Pancreas (tissue), 10 donors: ENCODE measurements at regions not wholly inside any gene's neighbourhood (a gene's known extent, or its start where the extent isn't known, plus 50 kb on each side); places are given as distances from the start of the nearest gene placed in this dataset.
A peak's percentile ranks its signal among the peaks of the same experiment; 100 is the strongest.

Experiments used
- ATAC-seq, 4 donors: fragments of 200-7000 bp; cut with Tn5 transposase; one replicate each; pipeline versions ENCODE4 v1.8.0 to v1.9.1; 2020; ENCODE audit warnings: mild to moderate bottlenecking in 4 of 4, moderate library complexity in 4 of 4
- DNase-seq, 6 donors: peaks; one replicate each; pipeline ENCODE4 v3.0.0-alpha.2; 2020
- FAIRE-seq: peaks from 2 replicates; lab custom pipeline; 2012; peaks lifted over from hg19 to GRCh38; lab: Jason Lieb, UNC
- H3K27ac ChIP-seq, 4 donors: fragments of 200-600 bp; sonication (generic); 1 replicate in 3 of 4; 2 replicates in 1 of 4; pipeline versions ENCODE4 v1.5.0 to v1.8.0; 2020
- H3K27me3 ChIP-seq, 4 donors: fragments of 200-600 bp; one replicate each; pipeline ENCODE4 v1.8.0; 2021
- H3K36me3 ChIP-seq, 3 donors: fragments of 200-600 bp; sonication (generic) in 1 of 3; one replicate each; pipeline versions ENCODE4 v1.5.0 to v1.8.0; 2020 to 2021
- H3K4me1 ChIP-seq, 3 donors: fragments of 200-600 bp; one replicate each; pipeline ENCODE4 v1.8.0; 2021
- H3K4me3 ChIP-seq, 4 donors: fragments of 200-600 bp; sonication (generic) in 2 of 4; one replicate each; pipeline versions ENCODE4 v1.5.0 to v1.8.0; 2020 to 2021
- H3K9me3 ChIP-seq, 4 donors: fragments of 200-600 bp; one replicate each; pipeline ENCODE4 v1.8.0; 2021
- WGBS, 2 donors: extraction: QIAGEN DNeasy Blood & Tissue Kit; methylation state at CpG; one replicate each; pipeline ENCODE4 v1.1.7; 2013; 5-methylcytosine and 5-hydroxymethylcytosine counted together
- intact Hi-C, 3 donors: fragments of 100-400 bp; cut with DNase I; formaldehyde crosslinking; loops; one replicate each; pipeline versions ENCODE4 v1.11.1 to v1.14.2; 2022
- TF ChIP-seq, protein P1 (sequence below), 4 donors: fragments of 200-600 bp; sonication (generic) in 3 of 4; IDR thresholded peaks; one replicate each; pipeline versions ENCODE4 v1.5.0 to v1.8.0; 2021; ENCODE audit warnings: antibody characterized with exemption in 4 of 4
- donor health status: healthy with polysubstance abuse.
- donor health status: DM: no; HTN: no; CAD: no; lungs with moderate emphysema.
- donor health status: DM: no; HTN: no; CAD: no.
- donor health status: control.
- donor health status: control.
- donor health status: Bipolar disorder and iron deficiency.
- donor health status: DM: yes; HTN: yes; CAD: no.
- donor health status: DM: no; HTN: no; CAD: no.
- donor health status: DM: no; HTN: no; CAD: no.
- donor health status: DM: yes; HTN: yes; CAD: no.

DNA sequence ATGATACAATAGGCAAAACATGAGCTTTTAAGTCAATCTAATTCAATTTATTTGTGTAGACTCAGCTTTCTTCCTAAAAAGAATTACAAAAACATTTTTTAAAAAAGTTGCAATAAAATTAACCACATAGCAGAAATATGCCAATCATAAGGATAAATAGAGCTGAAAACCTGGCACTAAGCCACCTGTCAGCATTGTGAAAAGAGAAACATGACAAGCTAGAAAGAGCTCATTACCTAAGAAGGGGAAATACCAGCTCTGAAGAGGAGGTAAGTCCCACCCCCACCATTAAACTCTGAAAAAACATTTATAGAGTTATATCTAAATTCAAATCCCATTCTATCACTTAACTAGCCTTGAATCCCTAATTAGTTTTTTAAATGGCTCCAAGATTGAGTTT lies 372.9 kb downstream of the OSTF1 start:
- TF ChIP-seq, protein P1, sequence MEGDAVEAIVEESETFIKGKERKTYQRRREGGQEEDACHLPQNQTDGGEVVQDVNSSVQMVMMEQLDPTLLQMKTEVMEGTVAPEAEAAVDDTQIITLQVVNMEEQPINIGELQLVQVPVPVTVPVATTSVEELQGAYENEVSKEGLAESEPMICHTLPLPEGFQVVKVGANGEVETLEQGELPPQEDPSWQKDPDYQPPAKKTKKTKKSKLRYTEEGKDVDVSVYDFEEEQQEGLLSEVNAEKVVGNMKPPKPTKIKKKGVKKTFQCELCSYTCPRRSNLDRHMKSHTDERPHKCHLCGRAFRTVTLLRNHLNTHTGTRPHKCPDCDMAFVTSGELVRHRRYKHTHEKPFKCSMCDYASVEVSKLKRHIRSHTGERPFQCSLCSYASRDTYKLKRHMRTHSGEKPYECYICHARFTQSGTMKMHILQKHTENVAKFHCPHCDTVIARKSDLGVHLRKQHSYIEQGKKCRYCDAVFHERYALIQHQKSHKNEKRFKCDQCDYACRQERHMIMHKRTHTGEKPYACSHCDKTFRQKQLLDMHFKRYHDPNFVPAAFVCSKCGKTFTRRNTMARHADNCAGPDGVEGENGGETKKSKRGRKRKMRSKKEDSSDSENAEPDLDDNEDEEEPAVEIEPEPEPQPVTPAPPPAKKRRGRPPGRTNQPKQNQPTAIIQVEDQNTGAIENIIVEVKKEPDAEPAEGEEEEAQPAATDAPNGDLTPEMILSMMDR (IDR thresholded peaks at IDR 0.05): no peak
- no peaks in the 10 kb centered on the region for H3K9me3 ChIP-seq
- no peak overlapping the region for H3K4me3 ChIP-seq
- no peaks in the 10 kb centered on the region for H3K36me3 ChIP-seq
- FAIRE-seq: no peak
- H3K4me1 ChIP-seq: no peaks in the 10 kb centered on the region
- H3K27ac ChIP-seq: no peak overlapping the region
- DNase-seq: no peak
- H3K27me3 ChIP-seq: no peaks in the 10 kb centered on the region
- intact Hi-C loops: no loop called here
- ATAC-seq: no peak

DNA sequence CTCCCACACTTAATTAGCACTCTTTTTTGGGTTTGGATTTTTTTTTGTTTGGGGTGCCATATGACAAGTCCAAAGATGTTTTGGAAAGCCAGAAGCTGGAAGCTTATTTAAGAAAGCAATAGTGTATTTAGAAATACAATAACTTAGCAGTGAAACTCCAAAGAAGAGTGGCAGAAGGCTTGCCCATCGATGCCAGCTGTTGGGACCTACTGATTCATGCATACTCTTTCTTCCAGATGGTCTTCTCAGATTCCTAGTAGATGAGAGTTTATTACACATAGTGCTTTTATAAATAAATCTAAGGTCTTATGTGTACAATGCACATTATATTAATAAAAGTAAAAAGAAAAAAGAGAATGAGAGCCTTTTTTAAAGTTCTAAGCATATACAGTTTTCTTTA lies 374.6 kb downstream of the OSTF1 start:
- Histone ChIP-seq H3K36me3 (no peaks in the 10 kb centered on the region), H3K4me3 (no peak overlapping the region), H3K9me3 (no peaks in the 10 kb centered on the region), H3K4me1 (no peaks in the 10 kb centered on the region), H3K27me3 (no peaks in the 10 kb centered on the region), H3K27ac (no peak overlapping the region)
- ATAC-seq: no peak
- FAIRE-seq: no peak
- TF ChIP-seq, protein P1 (IDR thresholded peaks at IDR 0.05): no peak
- intact Hi-C loops: no loop called here
- no peak for DNase-seq
- 55 to 63% methylated on average over 1 of the region's 1 CpG for WGBS, 2 donors

DNA sequence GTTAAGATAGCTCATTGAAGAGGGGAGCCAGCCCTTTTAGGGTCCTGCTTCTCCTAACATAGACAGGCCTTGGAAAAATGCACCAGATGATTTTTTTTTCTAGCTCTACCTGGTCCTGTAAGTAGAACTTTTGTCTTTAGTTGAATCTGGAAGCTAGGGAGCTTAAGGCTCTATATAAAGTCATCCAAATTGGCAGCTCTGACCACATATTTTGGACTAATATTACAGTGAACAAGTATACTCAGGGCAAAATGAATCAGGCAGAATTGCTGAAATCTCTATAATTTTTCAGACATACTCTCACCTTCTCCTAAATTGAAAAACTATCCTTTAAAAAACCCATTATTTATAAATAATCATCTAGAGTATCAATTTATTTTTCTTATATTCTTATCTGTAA lies 375.6 kb downstream of the OSTF1 start:
- H3K36me3 ChIP-seq: no peaks in the 10 kb centered on the region
- no peak overlapping the region for H3K4me3 ChIP-seq
- H3K4me1 ChIP-seq: no peaks in the 10 kb centered on the region
- FAIRE-seq (no peak), DNase-seq (no peak), ATAC-seq (no peak)
- TF ChIP-seq, protein P1 (IDR thresholded peaks at IDR 0.05): no peak
- intact Hi-C loops: no loop called here
- no peaks in the 10 kb centered on the region for H3K9me3 ChIP-seq
- H3K27ac ChIP-seq: no peak overlapping the region
- no peaks in the 10 kb centered on the region for H3K27me3 ChIP-seq

DNA sequence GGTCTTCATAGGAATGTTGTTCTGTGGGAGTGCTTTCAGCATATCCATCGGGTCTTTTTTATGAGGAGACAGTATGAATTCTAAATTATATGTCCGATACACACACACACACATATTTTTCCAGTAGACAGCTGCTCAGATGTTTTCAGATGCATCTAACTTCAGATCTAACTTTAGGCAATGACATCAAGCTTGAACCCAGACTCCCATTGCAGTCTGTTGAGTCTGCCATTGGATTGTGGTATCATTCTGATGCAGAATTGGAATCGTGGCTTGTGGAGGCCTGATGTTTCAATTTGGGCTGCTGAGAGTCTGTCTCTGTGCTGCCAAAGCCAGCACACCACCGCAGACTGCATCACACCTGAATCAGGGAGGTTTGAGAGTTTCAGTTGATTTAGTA lies 376.4 kb downstream of the OSTF1 start:
- 69 to 70% methylated on average over 4 of the region's 4 CpGs for WGBS, 2 donors
- no peak overlapping the region for H3K27ac ChIP-seq
- H3K27me3 ChIP-seq: no peaks in the 10 kb centered on the region
- H3K9me3 ChIP-seq: no peaks in the 10 kb centered on the region
- intact Hi-C loops: no loop called here
- DNase-seq (no peak), ATAC-seq (no peak), FAIRE-seq (no peak)
- H3K4me3 ChIP-seq: no peak overlapping the region
- H3K4me1 ChIP-seq: no peaks in the 10 kb centered on the region
- TF ChIP-seq, protein P1 (IDR thresholded peaks at IDR 0.05): no peak
- H3K36me3 ChIP-seq: no peaks in the 10 kb centered on the region

DNA sequence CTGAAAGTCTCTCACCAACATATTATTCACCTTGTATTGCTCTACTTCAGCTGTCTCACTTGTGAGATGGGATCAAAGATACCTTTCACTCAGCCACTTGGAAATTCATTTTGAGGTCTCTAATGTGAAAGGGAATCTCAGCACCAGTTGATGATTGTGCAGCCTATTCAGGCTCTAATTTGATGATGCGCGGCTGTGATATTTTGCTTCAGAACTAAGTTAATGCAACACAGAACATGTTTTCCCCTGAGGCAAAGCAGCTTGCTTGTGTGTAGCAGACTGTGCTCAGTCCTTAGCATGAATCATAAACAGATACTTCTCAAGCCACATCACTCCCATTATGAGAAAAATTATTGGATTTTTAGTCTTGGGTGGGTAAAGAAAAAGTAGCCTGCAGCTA lies 378.8 kb downstream of the OSTF1 start:
- H3K4me1 ChIP-seq: no peaks in the 10 kb centered on the region
- H3K4me3 ChIP-seq: no peak overlapping the region
- TF ChIP-seq, protein P1 (IDR thresholded peaks at IDR 0.05): no peak
- no peaks in the 10 kb centered on the region for H3K9me3 ChIP-seq
- no peak for FAIRE-seq
- no peak for DNase-seq
- intact Hi-C loops: no loop called here
- 81 to 97% methylated on average over 2 of the region's 2 CpGs for WGBS, 2 donors
- no peaks in the 10 kb centered on the region for H3K36me3 ChIP-seq
- peak in 1 of 4 donors; percentile 29 for ATAC-seq
- H3K27me3 ChIP-seq: no peaks in the 10 kb centered on the region
- no peak overlapping the region for H3K27ac ChIP-seq
